ENCODE measurements at regions not wholly inside any gene's neighbourhood (a gene's known extent, or its start where the extent isn't known, plus 50 kb on each side); places are given as distances from the start of the nearest gene placed in this dataset.

- Histone ChIP-seq H3K79me1 (ENCODE audit: low read depth, low read length) (no peaks in the 10 kb centered on the region), H4K8ac (ENCODE audit: low read depth, low read length) (no peak overlapping the region), H3K9me3 (replicated peaks in 1 of 2; ENCODE audit: control insufficient read depth in 2 of 2, insufficient read depth in 1 of 2, low read depth in 1 of 2, low read length in 2 of 2) (no peaks in the 10 kb centered on the region), H3K23ac (ENCODE audit: low read depth, low read length, poor library complexity) (no peak overlapping the region), H3K27ac (replicated peaks; ENCODE audit: low read length) (no peak overlapping the region), H2BK15ac (ENCODE audit: low read length) (no peak overlapping the region), H3K18ac (ENCODE audit: low read length) (no peak overlapping the region), H2BK120ac (ENCODE audit: low read depth, low read length) (no peak overlapping the region), H3K4me2 (ENCODE audit: insufficient read depth, low read length, poor library complexity, severe bottlenecking) (no peak overlapping the region), H4K91ac (ENCODE audit: low read depth, low read length, poor library complexity) (no peak overlapping the region), H3K14ac (ENCODE audit: low read length) (no peak overlapping the region), H3K4me1 (ENCODE audit: control insufficient read depth in 2 of 2, insufficient read depth in 1 of 2, low read depth in 1 of 2, low read length in 2 of 2) (no peaks in the 10 kb centered on the region), H3K9ac (ENCODE audit: low read depth, low read length, poor library complexity) (no peak overlapping the region), H2AFZ (ENCODE audit: low read length) (no peak overlapping the region), H3K4ac (ENCODE audit: low read length) (no peak overlapping the region), H3K4me3 (ENCODE audit: low read length in 2 of 2) (no peak overlapping the region), H2AK5ac (ENCODE audit: low read depth, low read length) (no peak overlapping the region), H3K36me3 (replicated peaks in 1 of 2; ENCODE audit: control insufficient read depth in 2 of 2, insufficient read depth in 2 of 2, low read length in 2 of 2) (no peaks in the 10 kb centered on the region), H2BK12ac (ENCODE audit: low read length) (no peak overlapping the region), H3K27me3 (ENCODE audit: control insufficient read depth in 3 of 3, insufficient read depth in 3 of 3, low read depth in 1 of 3, low read length in 3 of 3) (no peaks in the 10 kb centered on the region), H2BK5ac (ENCODE audit: low read length) (no peak overlapping the region)
- DNase-seq (ENCODE audit: low spot score): no peak
- WGBS, 2 donors (ENCODE audit: extremely low coverage in 2 of 2, insufficient read length in 2 of 2, insufficient replicate concordance in 1 of 2): no CpG with 5 or more reads among the region's 4 CpGs
These were observed 101.2 kb downstream of the NFKBIZ start for GRCh38 chr3:101950510-101950909.

GRCh38 chr3:101950985-101951733 is 101.8 kb downstream of the NFKBIZ start:
- Histone ChIP-seq H3K9me3 (replicated peaks in 1 of 2; ENCODE audit: control insufficient read depth in 2 of 2, insufficient read depth in 1 of 2, low read depth in 1 of 2, low read length in 2 of 2) (no peaks in the 10 kb centered on the region), H4K8ac (ENCODE audit: low read depth, low read length) (no peak overlapping the region), H3K4me3 (ENCODE audit: low read length in 2 of 2) (no peak overlapping the region), H3K4me1 (ENCODE audit: control insufficient read depth in 2 of 2, insufficient read depth in 1 of 2, low read depth in 1 of 2, low read length in 2 of 2) (no peaks in the 10 kb centered on the region), H3K79me1 (ENCODE audit: low read depth, low read length) (no peaks in the 10 kb centered on the region), H2BK120ac (ENCODE audit: low read depth, low read length) (no peak overlapping the region), H4K91ac (ENCODE audit: low read depth, low read length, poor library complexity) (no peak overlapping the region), H2AK5ac (ENCODE audit: low read depth, low read length) (no peak overlapping the region), H3K27me3 (ENCODE audit: control insufficient read depth in 3 of 3, insufficient read depth in 3 of 3, low read depth in 1 of 3, low read length in 3 of 3) (no peaks in the 10 kb centered on the region), H3K23ac (ENCODE audit: low read depth, low read length, poor library complexity) (no peak overlapping the region), H3K36me3 (replicated peaks in 1 of 2; ENCODE audit: control insufficient read depth in 2 of 2, insufficient read depth in 2 of 2, low read length in 2 of 2) (no peaks in the 10 kb centered on the region), H3K4ac (ENCODE audit: low read length) (no peak overlapping the region), H2BK12ac (ENCODE audit: low read length) (no peak overlapping the region), H3K14ac (ENCODE audit: low read length) (no peak overlapping the region), H3K18ac (ENCODE audit: low read length) (no peak overlapping the region), H2AFZ (ENCODE audit: low read length) (no peak overlapping the region), H2BK5ac (ENCODE audit: low read length) (no peak overlapping the region), H3K27ac (replicated peaks; ENCODE audit: low read length) (no peak overlapping the region), H3K4me2 (ENCODE audit: insufficient read depth, low read length, poor library complexity, severe bottlenecking) (no peak overlapping the region), H3K9ac (ENCODE audit: low read depth, low read length, poor library complexity) (no peak overlapping the region), H2BK15ac (ENCODE audit: low read length) (no peak overlapping the region)
- no peak for DNase-seq (ENCODE audit: low spot score)
- no CpG with 5 or more reads among the region's 1 CpG for WGBS, 2 donors (ENCODE audit: extremely low coverage in 2 of 2, insufficient read length in 2 of 2, insufficient replicate concordance in 1 of 2)

GRCh38 chr3:101954361-101954760 is 105.0 kb downstream of the NFKBIZ start:
- H2AFZ ChIP-seq (ENCODE audit: low read length): no peak overlapping the region
- no peak overlapping the region for H3K4me2 ChIP-seq (ENCODE audit: insufficient read depth, low read length, poor library complexity, severe bottlenecking)
- H2BK5ac ChIP-seq (ENCODE audit: low read length): no peak overlapping the region
- no peak for DNase-seq (ENCODE audit: low spot score)
- no CpG with 5 or more reads among the region's 6 CpGs for WGBS, 2 donors (ENCODE audit: extremely low coverage in 2 of 2, insufficient read length in 2 of 2, insufficient replicate concordance in 1 of 2)
- H2BK15ac ChIP-seq (ENCODE audit: low read length): no peak overlapping the region
- H3K23ac ChIP-seq (ENCODE audit: low read depth, low read length, poor library complexity): no peak overlapping the region
- H3K27ac ChIP-seq (replicated peaks; ENCODE audit: low read length): no peak overlapping the region
- no peak overlapping the region for H3K18ac ChIP-seq (ENCODE audit: low read length)
- H3K9me3 ChIP-seq (replicated peaks in 1 of 2; ENCODE audit: control insufficient read depth in 2 of 2, insufficient read depth in 1 of 2, low read depth in 1 of 2, low read length in 2 of 2): no peaks in the 10 kb centered on the region
- H4K8ac ChIP-seq (ENCODE audit: low read depth, low read length): no peak overlapping the region
- no peak overlapping the region for H3K4ac ChIP-seq (ENCODE audit: low read length)
- no peak overlapping the region for H2BK12ac ChIP-seq (ENCODE audit: low read length)
- no peak overlapping the region for H4K91ac ChIP-seq (ENCODE audit: low read depth, low read length, poor library complexity)
- no peaks in the 10 kb centered on the region for H3K27me3 ChIP-seq (ENCODE audit: control insufficient read depth in 3 of 3, insufficient read depth in 3 of 3, low read depth in 1 of 3, low read length in 3 of 3)
- H3K4me1 ChIP-seq (ENCODE audit: control insufficient read depth in 2 of 2, insufficient read depth in 1 of 2, low read depth in 1 of 2, low read length in 2 of 2): peaks cover 0 to 2% of the 10 kb centered on the region in 2 donors
- H3K9ac ChIP-seq (ENCODE audit: low read depth, low read length, poor library complexity): no peak overlapping the region
- no peak overlapping the region for H3K14ac ChIP-seq (ENCODE audit: low read length)
- no peak overlapping the region for H2AK5ac ChIP-seq (ENCODE audit: low read depth, low read length)
- H3K36me3 ChIP-seq (replicated peaks in 1 of 2; ENCODE audit: control insufficient read depth in 2 of 2, insufficient read depth in 2 of 2, low read length in 2 of 2): no peaks in the 10 kb centered on the region
- no peak overlapping the region for H3K4me3 ChIP-seq (ENCODE audit: low read length in 2 of 2)
- H3K79me1 ChIP-seq (ENCODE audit: low read depth, low read length): no peaks in the 10 kb centered on the region
- H2BK120ac ChIP-seq (ENCODE audit: low read depth, low read length): no peak overlapping the region

- Histone ChIP-seq H3K18ac (ENCODE audit: low read length) (no peak overlapping the region), H4K91ac (ENCODE audit: low read depth, low read length, poor library complexity) (no peak overlapping the region), H3K4ac (ENCODE audit: low read length) (no peak overlapping the region), H3K14ac (ENCODE audit: low read length) (no peak overlapping the region), H3K4me2 (ENCODE audit: insufficient read depth, low read length, poor library complexity, severe bottlenecking) (no peak overlapping the region), H3K4me1 (ENCODE audit: control insufficient read depth in 2 of 2, insufficient read depth in 1 of 2, low read depth in 1 of 2, low read length in 2 of 2) (peaks cover 0 to 2% of the 10 kb centered on the region in 2 donors), H2BK12ac (ENCODE audit: low read length) (no peak overlapping the region), H2BK5ac (ENCODE audit: low read length) (no peak overlapping the region), H3K23ac (ENCODE audit: low read depth, low read length, poor library complexity) (no peak overlapping the region), H3K9ac (ENCODE audit: low read depth, low read length, poor library complexity) (no peak overlapping the region), H2AK5ac (ENCODE audit: low read depth, low read length) (no peak overlapping the region), H3K4me3 (ENCODE audit: low read length in 2 of 2) (no peak overlapping the region), H3K9me3 (replicated peaks in 1 of 2; ENCODE audit: control insufficient read depth in 2 of 2, insufficient read depth in 1 of 2, low read depth in 1 of 2, low read length in 2 of 2) (no peaks in the 10 kb centered on the region), H3K27me3 (ENCODE audit: control insufficient read depth in 3 of 3, insufficient read depth in 3 of 3, low read depth in 1 of 3, low read length in 3 of 3) (no peaks in the 10 kb centered on the region), H3K79me1 (ENCODE audit: low read depth, low read length) (no peaks in the 10 kb centered on the region), H2BK15ac (ENCODE audit: low read length) (no peak overlapping the region), H2AFZ (ENCODE audit: low read length) (no peak overlapping the region), H4K8ac (ENCODE audit: low read depth, low read length) (no peak overlapping the region), H2BK120ac (ENCODE audit: low read depth, low read length) (no peak overlapping the region), H3K36me3 (replicated peaks in 1 of 2; ENCODE audit: control insufficient read depth in 2 of 2, insufficient read depth in 2 of 2, low read length in 2 of 2) (no peaks in the 10 kb centered on the region), H3K27ac (replicated peaks; ENCODE audit: low read length) (no peak overlapping the region)
- no CpG with 5 or more reads among the region's 3 CpGs for WGBS, 2 donors (ENCODE audit: extremely low coverage in 2 of 2, insufficient read length in 2 of 2, insufficient replicate concordance in 1 of 2)
- DNase-seq (ENCODE audit: low spot score): no peak
These were observed 105.6 kb downstream of the NFKBIZ start for GRCh38 chr3:101954936-101955335.
